ENCODE measurements at regions not wholly inside any gene's neighbourhood (a gene's known extent, or its start where the extent isn't known, plus 50 kb on each side); places are given as distances from the start of the nearest gene placed in this dataset.

GRCh38 chr2:204170411-204170810 lies 233.8 kb downstream of the ICOS start:
- Histone ChIP-seq H3K4me2 (ENCODE audit: extremely low read depth, insufficient read depth, low read length) (no peak overlapping the region), H4K20me1 (ENCODE audit: control insufficient read depth, extremely low read depth, insufficient read depth, low read length) (no peaks in the 10 kb centered on the region), H3K79me2 (ENCODE audit: control insufficient read depth, insufficient read depth, low read length) (no peaks in the 10 kb centered on the region), H3K36me3 (ENCODE audit: control insufficient read depth, insufficient read depth, low read length) (no peaks in the 10 kb centered on the region), H3K9ac (ENCODE audit: insufficient read depth, low read length) (no peak overlapping the region), H3K9me3 (ENCODE audit: control insufficient read depth, insufficient read depth, low read depth, low read length) (no peaks in the 10 kb centered on the region), H3K4me3 (replicated peaks in 1 of 4; ENCODE audit: control extremely low read depth in 1 of 4, insufficient read depth in 1 of 4, low read depth in 3 of 4, low read length in 4 of 4) (no peak overlapping the region), H2AFZ (ENCODE audit: low read length) (no peak overlapping the region), H3K4me1 (ENCODE audit: control insufficient read depth, extremely low read depth, insufficient read depth, low read length) (no peaks in the 10 kb centered on the region), H3K27me3 (ENCODE audit: control insufficient read depth, insufficient read depth, low read length) (no peaks in the 10 kb centered on the region), H3K27ac (ENCODE audit: insufficient read depth, low read length) (no peak overlapping the region)
- TF ChIP-seq CTCF (conservative IDR thresholded peaks at IDR 0.05 in 1 of 2, IDR thresholded peaks at IDR 0.05 in 1 of 2; ENCODE audit: low read depth in 1 of 2, low read length in 2 of 2), result no peak
- no peak for TF ChIP-seq EZH2 (IDR thresholded peaks at IDR 0.05; ENCODE audit: low read length, missing control alignments)
- DNase-seq (ENCODE audit: low read depth in 2 of 2), result peak in 1 of 2 donors; percentile 46

- Histone ChIP-seq H3K36me3 (ENCODE audit: control insufficient read depth, insufficient read depth, low read length) (no peaks in the 10 kb centered on the region), H3K27me3 (ENCODE audit: control insufficient read depth, insufficient read depth, low read length) (no peaks in the 10 kb centered on the region), H3K4me2 (ENCODE audit: extremely low read depth, insufficient read depth, low read length) (no peak overlapping the region), H3K27ac (ENCODE audit: insufficient read depth, low read length) (no peak overlapping the region), H4K20me1 (ENCODE audit: control insufficient read depth, extremely low read depth, insufficient read depth, low read length) (no peaks in the 10 kb centered on the region), H3K4me3 (replicated peaks in 1 of 4; ENCODE audit: control extremely low read depth in 1 of 4, insufficient read depth in 1 of 4, low read depth in 3 of 4, low read length in 4 of 4) (no peak overlapping the region), H3K9me3 (ENCODE audit: control insufficient read depth, insufficient read depth, low read depth, low read length) (no peaks in the 10 kb centered on the region), H2AFZ (ENCODE audit: low read length) (no peak overlapping the region), H3K79me2 (ENCODE audit: control insufficient read depth, insufficient read depth, low read length) (no peaks in the 10 kb centered on the region), H3K9ac (ENCODE audit: insufficient read depth, low read length) (no peak overlapping the region), H3K4me1 (ENCODE audit: control insufficient read depth, extremely low read depth, insufficient read depth, low read length) (no peaks in the 10 kb centered on the region)
- TF ChIP-seq EZH2 (IDR thresholded peaks at IDR 0.05; ENCODE audit: low read length, missing control alignments) (no peak), CTCF (conservative IDR thresholded peaks at IDR 0.05 in 1 of 2, IDR thresholded peaks at IDR 0.05 in 1 of 2; ENCODE audit: low read depth in 1 of 2, low read length in 2 of 2) (no peak)
- no peak for DNase-seq (ENCODE audit: low read depth in 2 of 2)
Measured at GRCh38 chr2:204171432-204172144, 235.0 kb downstream of the ICOS start.

GRCh38 chr2:204172145-204172600 lies 235.6 kb downstream of the ICOS start:
- H3K4me2 ChIP-seq (ENCODE audit: extremely low read depth, insufficient read depth, low read length), result no peak overlapping the region
- TF ChIP-seq EZH2 (IDR thresholded peaks at IDR 0.05; ENCODE audit: low read length, missing control alignments) (no peak), CTCF (conservative IDR thresholded peaks at IDR 0.05 in 1 of 2, IDR thresholded peaks at IDR 0.05 in 1 of 2; ENCODE audit: low read depth in 1 of 2, low read length in 2 of 2) (no peak)
- no peak overlapping the region for H3K9ac ChIP-seq (ENCODE audit: insufficient read depth, low read length)
- no peak overlapping the region for H2AFZ ChIP-seq (ENCODE audit: low read length)
- no peaks in the 10 kb centered on the region for H3K4me1 ChIP-seq (ENCODE audit: control insufficient read depth, extremely low read depth, insufficient read depth, low read length)
- H3K4me3 ChIP-seq (replicated peaks in 1 of 4; ENCODE audit: control extremely low read depth in 1 of 4, insufficient read depth in 1 of 4, low read depth in 3 of 4, low read length in 4 of 4), result no peak overlapping the region
- H3K27me3 ChIP-seq (ENCODE audit: control insufficient read depth, insufficient read depth, low read length), result no peaks in the 10 kb centered on the region
- H3K9me3 ChIP-seq (ENCODE audit: control insufficient read depth, insufficient read depth, low read depth, low read length), result no peaks in the 10 kb centered on the region
- no peak overlapping the region for H3K27ac ChIP-seq (ENCODE audit: insufficient read depth, low read length)
- no peaks in the 10 kb centered on the region for H4K20me1 ChIP-seq (ENCODE audit: control insufficient read depth, extremely low read depth, insufficient read depth, low read length)
- DNase-seq (ENCODE audit: low read depth in 2 of 2), result no peak
- no peaks in the 10 kb centered on the region for H3K36me3 ChIP-seq (ENCODE audit: control insufficient read depth, insufficient read depth, low read length)
- H3K79me2 ChIP-seq (ENCODE audit: control insufficient read depth, insufficient read depth, low read length), result no peaks in the 10 kb centered on the region
